NOMO-1 treated with DMSO at 0.1 percent for 48 hours (cell line): ENCODE measurements at regions not wholly inside any gene's neighbourhood (a gene's known extent, or its start where the extent isn't known, plus 50 kb on each side); places are given as distances from the start of the nearest gene placed in this dataset.
A peak's percentile ranks its signal among the peaks of the same experiment; 100 is the strongest.

Source experiments
- DNase-seq: peaks from one replicate; lab custom pipeline; 2025; ENCODE audit not compliant: unreplicated experiment; lab: John Stamatoyannopoulos, UW

DNA sequence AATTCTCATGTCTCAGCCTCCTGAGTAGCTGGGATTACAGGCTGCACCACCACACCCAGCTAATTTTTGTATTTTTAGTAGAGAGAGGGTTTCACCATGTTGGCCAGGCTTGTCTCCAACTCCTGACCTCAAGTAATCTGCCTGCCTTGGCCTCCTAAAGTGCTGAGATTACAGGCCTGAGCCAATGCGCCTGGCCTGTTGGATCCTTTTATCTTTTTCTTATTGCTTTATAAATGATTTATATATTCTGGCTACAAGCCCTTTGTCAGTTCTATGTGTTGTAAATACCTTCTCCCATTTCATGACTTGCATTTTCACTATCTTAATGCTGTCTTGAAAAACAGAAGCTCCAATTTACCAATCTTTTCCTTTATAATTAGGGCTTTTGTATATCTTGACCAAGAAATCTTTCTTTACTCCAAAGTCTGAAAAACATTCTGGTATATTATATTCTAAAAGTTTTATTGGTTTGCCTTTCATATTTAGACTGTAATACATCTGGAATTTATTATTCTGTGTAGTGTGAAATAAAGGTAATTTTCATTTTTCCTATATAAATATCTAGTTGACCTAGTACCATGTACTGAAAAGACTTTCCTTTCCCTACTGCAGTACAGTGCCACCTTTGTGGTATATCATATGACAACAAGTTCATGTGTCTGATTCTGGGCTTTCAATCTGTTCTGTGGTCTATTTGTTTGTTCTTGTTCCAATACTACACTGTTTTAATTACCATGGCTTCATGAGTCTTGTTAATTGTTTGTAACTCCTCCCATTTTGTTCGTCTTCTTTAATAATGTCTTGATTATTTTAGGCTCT is 52.9 kb upstream of the RNU6-1 start:
- peak; percentile 50 for DNase-seq

DNA sequence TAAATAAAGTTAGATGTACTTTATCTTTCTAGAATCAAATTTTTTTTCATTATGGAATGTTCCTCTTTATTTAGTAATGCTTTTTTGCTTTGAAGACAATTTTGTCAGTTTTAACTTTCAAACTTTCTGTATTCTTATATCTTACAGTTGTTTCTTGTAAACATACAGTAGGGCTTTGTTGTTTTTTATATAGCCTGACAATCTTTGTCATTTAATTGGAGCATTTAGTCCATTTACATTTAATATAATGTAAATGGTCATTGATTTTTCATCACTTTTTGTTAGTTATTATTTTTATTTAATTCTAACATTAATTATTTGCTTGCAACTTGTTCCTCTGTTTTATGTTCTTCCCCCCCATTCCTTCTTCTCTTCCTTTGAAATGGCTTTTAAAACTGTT is 55.4 kb upstream of the RNU6-1 start:
- no peak for DNase-seq

DNA sequence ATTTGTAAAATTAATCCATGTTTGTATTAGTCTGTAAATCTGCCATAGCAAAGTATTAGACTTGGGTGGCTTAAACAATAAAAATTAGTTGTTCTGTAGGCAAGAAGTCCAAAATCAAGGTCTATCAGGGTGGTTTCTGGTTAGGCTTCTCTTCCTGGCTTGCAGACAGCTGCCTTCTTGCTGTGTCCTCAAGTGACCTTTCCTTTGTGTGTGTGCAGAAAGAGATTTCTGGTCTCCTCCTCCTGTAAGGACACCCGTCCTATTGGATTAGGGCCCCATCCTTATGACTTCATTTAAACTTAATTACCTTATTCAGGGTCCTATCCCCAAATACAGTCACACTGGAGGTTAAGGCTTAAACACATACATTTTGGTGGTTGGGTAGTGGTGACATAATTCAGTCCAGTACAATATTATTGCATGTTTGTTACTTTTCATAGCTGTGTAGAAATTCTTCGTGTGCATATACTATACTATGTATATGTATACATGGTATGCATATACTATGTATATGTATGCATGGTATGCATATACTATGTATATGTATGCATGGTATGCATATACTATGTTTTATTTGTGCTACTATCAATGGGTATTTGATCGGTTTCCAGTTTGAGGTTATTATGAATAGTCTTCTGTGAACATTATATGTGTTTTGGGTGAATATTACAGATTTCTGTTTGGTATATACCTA is 57.9 kb upstream of the RNU6-1 start:
- DNase-seq = no peak

DNA sequence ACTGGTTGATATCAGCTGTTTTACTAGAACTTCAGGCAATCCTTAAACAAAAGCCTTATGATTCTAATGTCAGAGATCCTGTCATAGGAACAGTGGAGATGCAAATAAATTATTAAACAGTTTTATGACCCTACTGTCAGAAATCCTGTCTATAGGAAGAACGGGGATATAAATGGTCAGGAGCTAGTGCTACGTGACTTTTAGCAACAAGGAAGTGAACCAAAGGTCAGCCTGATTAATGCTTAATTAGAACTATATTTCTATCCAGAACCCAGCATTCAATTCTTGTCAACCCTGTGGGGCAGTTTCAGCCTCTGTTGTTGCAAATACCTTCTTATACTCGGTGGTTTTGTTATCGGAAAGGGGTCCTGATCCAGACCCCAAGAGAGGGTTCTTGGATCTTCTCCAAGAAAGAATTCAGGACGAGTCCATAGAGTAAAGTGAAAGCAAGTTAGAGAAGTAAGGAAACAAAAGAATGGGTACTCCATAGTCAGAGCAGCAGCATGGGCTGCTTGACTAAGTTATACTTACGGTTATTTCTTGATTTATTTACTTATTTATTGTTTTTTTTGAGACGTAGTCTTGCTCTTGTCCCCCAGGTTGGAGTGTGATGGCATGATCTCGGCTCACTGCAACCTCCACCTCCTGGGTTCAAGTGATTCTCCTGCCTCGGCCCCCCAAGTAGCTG is 59.9 kb upstream of the RNU6-1 start:
- DNase-seq = no peak

DNA sequence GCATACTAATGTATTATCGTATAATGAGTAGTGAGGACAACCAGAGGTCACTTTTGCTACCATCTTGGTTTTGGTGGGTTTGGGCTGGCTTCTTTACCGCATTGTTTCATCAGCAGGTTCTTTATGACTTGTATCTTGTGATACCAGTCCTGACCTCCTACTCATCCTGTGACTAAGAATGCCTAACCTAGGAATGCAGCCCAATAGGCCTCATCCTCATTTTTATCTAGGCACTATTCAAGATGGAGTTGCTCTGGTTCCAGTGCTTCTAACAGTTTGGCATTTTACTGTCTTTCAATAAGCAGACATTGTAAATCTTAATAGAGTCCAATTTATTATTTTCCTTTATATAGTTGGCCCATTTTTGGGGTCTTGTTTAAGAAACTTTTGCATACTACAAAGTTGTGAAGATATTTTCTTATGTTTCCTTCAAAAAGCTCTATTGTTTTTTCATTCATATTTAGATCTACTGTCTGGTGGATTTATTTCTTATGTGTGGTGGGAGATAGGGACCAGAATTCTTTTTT is 60.8 kb upstream of the RNU6-1 start:
- DNase-seq = no peak

DNA sequence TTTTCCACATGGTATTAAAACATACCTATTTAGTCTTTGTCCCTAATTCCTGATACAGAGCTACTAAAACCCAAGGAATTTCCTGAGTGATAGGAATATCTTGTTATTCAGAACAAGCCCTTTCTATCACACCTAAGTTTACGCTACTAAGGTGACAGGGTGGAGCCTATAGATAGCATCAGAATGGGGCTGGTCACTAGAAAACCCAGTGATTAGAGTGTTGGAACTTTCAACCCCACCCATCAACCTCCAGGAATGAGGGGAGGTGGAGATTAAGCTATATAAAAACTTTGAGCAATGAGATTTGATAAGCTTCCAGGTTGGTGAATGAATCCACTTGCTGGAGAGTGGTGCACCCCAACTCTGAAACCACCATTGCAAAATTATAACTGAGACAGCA is 62.1 kb upstream of the RNU6-1 start:
- DNase-seq = no peak

DNA sequence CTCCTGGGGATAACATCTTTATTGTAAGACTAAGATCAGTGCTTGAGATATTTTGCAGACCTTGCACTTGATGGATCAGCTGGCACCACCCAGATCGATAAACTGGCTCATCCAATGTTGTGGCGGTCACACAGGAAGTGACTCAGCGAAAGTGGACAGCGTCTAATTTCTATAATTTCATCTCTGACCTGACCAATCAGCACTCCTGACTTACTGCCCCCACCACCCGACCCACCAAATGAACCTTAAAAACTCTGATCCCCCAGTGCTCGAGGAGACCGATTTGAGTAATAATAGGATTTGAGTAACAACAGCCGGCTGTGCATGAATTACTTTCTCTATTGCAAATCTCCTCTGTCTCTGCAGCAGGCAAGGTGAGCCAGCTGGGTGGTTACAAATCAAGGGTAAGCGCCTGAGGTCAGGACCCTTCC is 62.7 kb upstream of the RNU6-1 start:
- DNase-seq = no peak

DNA sequence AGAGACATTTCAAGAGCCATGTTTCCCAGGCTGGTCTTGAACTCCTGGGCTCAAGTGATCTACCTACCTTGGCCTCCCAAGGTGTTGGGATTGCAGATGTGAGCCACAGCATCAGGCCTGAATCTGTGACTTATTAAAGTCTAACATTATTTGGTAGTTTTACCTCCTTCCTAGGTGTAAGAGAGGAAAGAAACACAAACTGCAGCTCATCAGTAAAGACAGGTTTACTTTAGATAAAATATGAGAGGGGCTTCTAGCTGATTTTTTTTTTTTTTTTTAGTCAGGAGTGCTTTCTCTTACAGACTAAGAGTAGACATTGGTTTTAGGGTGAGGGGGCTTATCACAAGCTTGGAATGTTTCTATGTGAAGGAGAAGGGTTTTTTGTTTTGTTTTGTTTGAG is 63.9 kb upstream of the RNU6-1 start:
- no peak for DNase-seq

DNA sequence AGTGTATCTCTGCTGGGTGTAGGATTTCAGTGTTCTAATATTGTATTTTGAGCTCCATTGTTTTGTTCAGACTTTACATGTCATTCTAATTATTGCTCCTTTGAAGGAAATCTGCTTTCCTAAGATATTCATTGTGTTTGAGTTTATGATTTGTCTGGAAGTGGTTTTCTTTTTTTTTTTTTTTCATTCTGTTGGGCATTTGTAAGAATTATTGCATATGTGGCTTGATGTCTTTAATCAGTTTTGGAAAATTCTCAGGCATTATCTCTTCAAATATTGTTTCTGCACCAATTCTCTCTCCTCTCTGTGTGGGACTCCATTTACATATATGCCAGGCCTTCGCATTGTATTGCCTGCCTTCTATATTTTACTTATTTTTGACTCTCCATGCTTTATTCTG is 65.8 kb upstream of the RNU6-1 start:
- DNase-seq = no peak

DNA sequence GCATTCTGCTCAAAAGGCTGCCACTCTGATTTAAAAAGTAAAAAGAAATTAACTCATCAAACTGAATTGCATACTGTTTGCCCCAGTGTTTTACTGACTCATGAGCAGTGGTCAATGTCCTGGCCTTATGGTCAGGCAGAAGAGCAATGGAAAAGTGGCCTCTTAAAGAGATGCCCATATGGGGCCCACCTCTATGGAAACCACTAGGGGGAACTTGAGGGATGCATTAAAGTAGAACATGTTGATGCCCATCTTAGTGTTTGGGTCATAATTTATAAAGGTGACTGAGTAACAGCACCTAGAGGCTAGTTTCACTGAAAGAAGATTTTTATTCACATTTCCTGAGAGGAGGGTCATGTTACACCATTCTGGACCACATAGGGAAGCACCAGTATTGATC is 66.5 kb upstream of the RNU6-1 start:
- no peak for DNase-seq

DNA sequence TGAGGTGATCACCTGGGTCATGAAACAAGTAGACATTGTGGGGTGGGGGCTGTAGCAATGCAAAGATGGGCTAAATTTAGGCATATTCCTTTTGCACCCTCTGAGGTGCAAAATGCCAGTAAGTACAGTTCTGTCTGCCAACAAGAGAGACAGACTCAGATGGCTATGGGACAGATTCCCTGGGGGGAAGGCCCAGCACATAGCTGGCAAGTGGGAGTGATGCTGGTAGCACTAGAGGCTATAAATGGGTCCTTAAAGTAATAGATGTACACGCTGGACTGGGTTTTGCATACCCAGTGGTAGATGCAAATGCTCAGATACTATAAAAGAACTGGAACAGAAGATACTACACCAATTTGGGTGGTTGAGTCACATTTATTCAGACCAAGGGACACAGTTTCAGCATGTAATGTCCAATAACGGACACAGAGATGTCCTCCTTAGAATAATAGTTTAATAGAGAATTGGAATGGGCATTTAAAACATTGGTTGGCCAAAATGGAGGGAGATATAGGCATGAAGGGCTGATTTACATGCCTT is 67.4 kb upstream of the RNU6-1 start:
- DNase-seq = no peak

DNA sequence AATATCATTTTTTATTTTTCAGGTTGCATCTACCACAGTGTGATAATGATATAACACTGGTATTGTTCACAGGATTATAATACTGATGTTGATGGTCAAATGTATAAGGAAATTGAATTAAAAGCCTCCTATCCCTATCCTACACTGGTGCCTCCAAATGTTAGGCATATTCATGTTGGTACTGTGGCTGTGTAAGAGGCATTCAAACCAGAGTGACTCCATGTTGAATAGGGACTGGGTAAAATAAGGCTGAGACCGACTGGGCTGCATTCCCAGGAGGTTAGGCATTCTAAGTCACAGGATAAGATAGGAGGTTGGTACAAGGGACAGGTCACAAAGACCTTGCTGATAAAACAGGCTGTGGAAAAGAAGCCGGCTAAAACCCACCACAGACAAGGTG is 68.9 kb upstream of the RNU6-1 start:
- DNase-seq = no peak

DNA sequence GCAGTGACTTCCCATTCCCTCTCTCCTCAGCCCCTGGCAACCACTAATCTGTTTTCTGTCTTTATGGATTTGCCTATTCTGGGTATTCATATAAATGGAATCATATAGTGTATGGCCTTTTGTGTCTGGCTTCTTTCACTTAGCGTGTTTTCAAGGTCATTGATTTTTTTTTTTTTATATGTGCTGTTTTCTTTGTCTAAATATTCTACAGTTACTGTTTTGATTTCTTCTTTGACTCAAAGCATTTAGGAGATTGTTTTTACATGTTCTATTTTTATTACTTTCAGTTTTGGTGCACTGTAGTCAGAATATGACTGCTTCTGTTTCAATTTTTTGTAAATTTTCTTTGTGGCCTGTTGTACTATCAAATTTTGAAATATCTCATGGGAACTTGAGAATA is 71.9 kb upstream of the RNU6-1 start:
- DNase-seq = no peak

DNA sequence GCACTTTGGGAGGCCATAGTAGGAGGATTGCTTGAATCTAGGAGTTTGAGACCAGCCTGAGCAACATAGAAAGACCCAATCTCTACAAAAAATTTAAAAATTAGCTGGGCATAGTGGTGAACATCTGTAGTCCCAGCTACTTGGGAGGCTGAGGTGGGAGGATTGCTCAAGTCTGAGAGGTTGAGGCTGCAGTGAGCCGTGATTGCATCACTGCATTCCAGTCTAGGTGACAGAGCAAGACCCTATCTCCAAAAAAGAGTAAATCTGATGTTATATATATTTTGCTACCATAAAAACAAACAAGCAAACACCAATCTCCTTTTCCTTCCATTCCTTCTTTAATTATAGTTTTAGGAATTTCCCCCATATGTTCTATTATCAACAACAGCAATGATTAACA is 74.2 kb upstream of the RNU6-1 start:
- DNase-seq = no peak

DNA sequence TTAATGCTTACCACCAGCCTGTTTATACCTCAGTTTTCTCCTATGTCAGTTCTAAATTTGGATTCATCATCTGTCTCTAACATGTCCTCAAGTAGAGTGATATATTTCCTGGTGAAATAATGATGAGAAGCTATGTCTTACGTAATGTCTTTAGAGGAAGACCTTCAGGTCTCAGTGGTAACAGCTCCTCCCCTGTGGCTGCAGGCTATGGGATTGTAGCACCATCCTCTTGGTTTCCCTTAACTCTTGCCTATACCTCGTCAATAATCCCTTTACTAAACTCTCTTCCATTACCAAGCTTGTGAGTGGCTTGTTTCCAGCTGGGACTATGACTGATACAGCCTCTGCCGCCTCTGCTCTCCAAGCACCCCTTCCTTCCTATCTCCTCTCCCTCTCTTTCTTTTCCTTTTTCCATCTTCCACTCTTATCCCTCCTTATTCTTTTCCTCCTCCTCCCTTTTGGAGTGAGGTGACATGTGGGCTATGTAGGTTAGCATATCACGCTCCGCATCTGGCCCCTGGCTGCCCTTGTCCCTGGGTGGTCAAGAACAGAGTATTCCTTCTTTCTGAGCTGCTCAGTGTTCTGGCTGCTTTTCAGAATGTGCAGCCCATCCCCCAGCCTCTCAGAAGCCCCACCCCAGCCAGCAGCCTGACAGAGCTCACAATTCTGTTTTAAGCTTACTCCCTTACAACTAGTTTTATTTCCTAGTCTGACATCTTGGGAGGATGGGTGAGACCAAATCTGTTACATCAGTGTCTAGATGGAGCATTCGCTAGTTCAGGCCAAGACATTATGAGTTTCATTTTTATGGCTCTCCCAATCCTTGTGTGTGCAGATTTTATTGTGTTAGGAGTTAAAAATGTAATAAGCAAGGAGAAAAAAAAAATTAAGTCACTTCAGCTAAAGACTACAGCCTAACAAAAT is 75.0 kb upstream of the RNU6-1 start:
- DNase-seq = peak; percentile 15

DNA sequence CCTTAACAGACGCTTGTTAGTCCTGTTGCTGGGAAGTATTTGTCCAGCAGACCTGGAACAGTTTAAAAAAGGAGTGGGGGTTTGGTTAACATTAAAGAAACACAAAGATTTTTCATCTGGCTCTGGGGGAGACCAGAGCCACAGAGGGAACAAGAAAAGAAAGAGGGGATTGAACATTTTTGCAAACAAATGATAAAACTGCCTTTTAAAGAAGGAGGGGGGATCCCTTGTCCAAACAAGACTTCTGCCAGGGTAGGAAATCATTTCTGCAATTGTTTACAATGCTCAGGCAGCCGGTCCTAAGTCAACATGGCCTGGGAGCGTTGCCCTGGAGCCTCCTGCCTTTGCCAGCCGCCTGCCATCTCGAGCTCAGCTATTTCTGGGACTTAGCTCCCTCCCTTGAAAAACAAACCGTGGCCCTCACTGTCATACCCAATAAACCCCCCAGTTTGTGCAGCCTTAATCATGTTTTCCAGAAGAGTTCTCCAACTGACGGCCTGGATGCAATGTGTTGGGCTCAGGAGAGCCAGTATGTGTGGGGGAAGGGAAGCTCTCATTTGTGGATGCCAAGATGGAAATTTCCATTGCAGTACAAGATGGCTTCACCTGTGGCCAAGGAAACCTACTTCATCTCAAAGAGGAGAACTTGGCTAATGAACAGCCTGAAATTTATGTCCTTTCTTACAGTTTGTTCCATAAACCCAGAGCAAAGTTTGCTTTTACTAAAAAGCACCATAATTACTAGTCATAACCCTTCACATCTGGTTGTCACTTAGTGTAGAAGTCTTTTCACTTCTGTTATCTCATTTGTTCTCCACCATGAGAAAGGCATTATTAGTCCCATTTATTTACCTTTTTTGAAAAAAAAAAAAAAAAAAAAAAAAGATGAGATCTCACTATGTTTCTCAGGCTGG is 75.9 kb upstream of the RNU6-1 start:
- no peak for DNase-seq

DNA sequence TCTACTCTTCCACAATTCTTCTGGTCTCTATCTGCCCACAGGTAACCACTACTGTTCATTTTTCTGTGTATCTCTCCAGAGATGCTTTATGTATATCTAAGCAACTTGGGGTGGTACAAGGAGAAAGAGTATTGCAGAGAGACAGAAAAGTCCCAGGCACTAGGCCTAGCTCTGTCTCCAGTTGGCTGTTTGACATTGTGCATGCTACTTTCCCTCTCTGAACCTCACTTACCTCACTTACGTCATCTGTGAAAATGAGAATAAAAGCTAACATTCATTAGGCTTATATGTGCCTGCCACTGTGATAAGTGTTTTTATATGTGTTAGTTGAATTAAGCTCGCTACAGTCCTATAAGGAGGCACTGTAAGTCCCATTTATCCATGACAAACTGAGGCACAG is 76.7 kb upstream of the RNU6-1 start:
- no peak for DNase-seq

DNA sequence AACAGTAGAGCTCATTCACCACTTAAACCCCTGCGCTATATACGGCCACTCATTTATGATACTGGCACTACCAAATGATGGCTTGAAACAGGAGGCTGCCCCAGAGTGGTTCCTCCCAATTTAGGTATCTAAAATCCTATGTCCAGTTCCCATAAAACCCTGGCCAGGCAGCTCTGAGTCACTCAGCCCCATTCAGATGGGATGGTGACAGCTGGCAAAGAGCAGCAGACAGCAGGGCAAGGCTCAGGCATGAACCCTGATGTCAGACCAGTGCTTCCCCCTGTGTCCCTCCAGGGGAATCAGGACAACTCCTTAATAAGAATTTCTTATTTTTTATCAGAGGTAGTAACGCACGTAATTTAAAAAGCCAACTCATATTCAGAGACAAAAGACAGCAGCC is 77.2 kb upstream of the RNU6-1 start:
- no peak for DNase-seq

DNA sequence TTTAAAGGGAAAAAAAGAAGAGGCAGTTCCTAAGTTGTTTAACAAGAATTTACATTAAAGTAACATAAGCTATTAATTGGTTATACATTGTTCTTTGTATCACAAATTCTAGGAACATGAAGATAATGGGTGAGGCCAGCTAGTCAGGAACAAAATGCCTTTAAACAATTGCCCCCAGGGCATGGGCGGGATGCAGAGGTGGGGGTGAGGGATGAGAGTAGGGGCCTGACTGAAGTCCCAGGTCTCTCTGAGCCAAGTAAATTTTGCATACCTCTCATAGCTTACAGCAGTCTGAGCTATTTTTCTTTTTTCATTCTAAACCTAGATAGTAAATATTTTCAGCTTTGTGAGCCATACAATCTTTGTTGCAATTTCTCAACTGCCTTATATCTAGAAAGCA is 77.8 kb upstream of the RNU6-1 start:
- DNase-seq = no peak
